AG04450 (cell line): ENCODE measurements at regions not wholly inside any gene's neighbourhood (a gene's known extent, or its start where the extent isn't known, plus 50 kb on each side); places are given as distances from the start of the nearest gene placed in this dataset.
"Not testable (repeated sequence)": the region's sequence is repeated elsewhere in the genome, so short reads cannot be mapped to it uniquely, and the experiment has no call there.

Experiments
- CTCF ChIA-PET: fragments of 300-600, 350-600 bp; formaldehyde crosslinking; extraction: SDS; loops from one replicate; lab custom pipeline; 2022; ENCODE audit warnings: antibody characterized with exemption, inconsistent platforms; lab: Charles Lee
- POLR2A ChIA-PET: fragments of 350-600 bp; formaldehyde crosslinking; extraction: SDS; loops from one replicate; lab custom pipeline; 2021; ENCODE audit warnings: antibody characterized with exemption, inconsistent platforms; lab: Yijun Ruan, JAX
- DNase-seq: peaks from one replicate; pipeline ENCODE4 v3.0.0-alpha.2; 2011; ENCODE audit warnings: low read depth, low spot score
- H3K27ac ChIP-seq: one replicate; pipeline ENCODE4 v1.5.1; 2012; ENCODE audit warnings: low read depth, low read length, control low read depth
- H3K27me3 ChIP-seq: one replicate; pipeline ENCODE4 v1.6.0; 2012; ENCODE audit warnings: low read length; ENCODE audit not compliant: control insufficient read depth, insufficient read depth
- H3K4me3 ChIP-seq: 2 replicates; pipeline ENCODE4 v1.5.1; 2011; ENCODE audit warnings: mild to moderate bottlenecking, low read depth, low read length, control low read depth
- H3K9me3 ChIP-seq: 2 replicates; pipeline ENCODE4 v1.5.1; 2012; ENCODE audit warnings: low read length; ENCODE audit not compliant: control insufficient read depth, insufficient read depth
- CTCF ChIP-seq: IDR thresholded peaks from 2 replicates; pipeline ENCODE4 v1.5.1; 2011; ENCODE audit warnings: low read depth, low read length, control low read depth, inconsistent platforms

- no peak overlapping the region for H3K27ac ChIP-seq
- H3K4me3 ChIP-seq: no peak overlapping the region
- DNase-seq: no peak
- CTCF ChIA-PET: interaction anchor here (0.7 to 1.6 kb wide), 3 partner anchors 19 to 681 kb away, joined by 3 to 4 read pairs (median 3); no protein-coding TSS in a partner anchor
- no peaks in the 10 kb centered on the region for H3K27me3 ChIP-seq
- POLR2A ChIA-PET: no interaction called here
- TF ChIP-seq CTCF: no peak
- no peaks in the 10 kb centered on the region for H3K9me3 ChIP-seq
These were observed 58.0 kb upstream of the AHI1 start for GRCh38 chr6:135555550-135555949.

- CTCF ChIA-PET: no interaction called here
These were observed 60.0 kb upstream of the AHI1 start for GRCh38 chr6:135557582-135557981.

GRCh38 chr6:135565605-135566004 is 68.1 kb upstream of the AHI1 start:
- H3K9me3 ChIP-seq, CTCF ChIA-PET, POLR2A ChIA-PET, H3K27me3 ChIP-seq, H3K27ac ChIP-seq, DNase-seq, H3K4me3 ChIP-seq: not testable (repeated sequence)

More at GRCh38 chr6:135557582-135557981, 60.0 kb upstream of the AHI1 start:
- TF ChIP-seq CTCF: no peak
- DNase-seq: no peak
- Histone ChIP-seq H3K4me3 (no peak overlapping the region), H3K27ac (no peak overlapping the region), H3K27me3 (no peaks in the 10 kb centered on the region), H3K9me3 (no peaks in the 10 kb centered on the region)
- POLR2A ChIA-PET: no interaction called here

- Histone ChIP-seq H3K27me3 (no peaks in the 10 kb centered on the region), H3K9me3 (no peaks in the 10 kb centered on the region), H3K27ac (no peak overlapping the region), H3K4me3 (no peak overlapping the region)
- ChIA-PET POLR2A (no interaction called here), CTCF (no interaction called here)
- no peak for DNase-seq
- TF ChIP-seq CTCF: no peak
These were observed 69.0 kb upstream of the AHI1 start for GRCh38 chr6:135566311-135567068.

GRCh38 chr6:135567375-135568083 is 70.0 kb upstream of the AHI1 start:
- no peak overlapping the region for H3K27ac ChIP-seq
- DNase-seq: no peak
- POLR2A ChIA-PET: interaction anchor here (0.6 kb wide), 1 partner anchor 447 kb away, joined by 3 read pairs; no protein-coding TSS in a partner anchor

More at GRCh38 chr6:135567375-135568083, 70.0 kb upstream of the AHI1 start:
- H3K9me3 ChIP-seq: no peaks in the 10 kb centered on the region
- no peak for TF ChIP-seq CTCF
- H3K27me3 ChIP-seq: no peaks in the 10 kb centered on the region
- CTCF ChIA-PET: no interaction called here
- H3K4me3 ChIP-seq: no peak overlapping the region
